ENCODE measurements at regions not wholly inside any gene's neighbourhood (a gene's known extent, or its start where the extent isn't known, plus 50 kb on each side); places are given as distances from the start of the nearest gene placed in this dataset.

- TF ChIP-seq POLR2A (IDR thresholded peaks at IDR 0.05; ENCODE audit: low read depth, low read length) (no peak), TAF1 (IDR thresholded peaks at IDR 0.05; ENCODE audit: low read depth, low read length) (no peak), POLR2AphosphoS5 (IDR thresholded peaks at IDR 0.05; ENCODE audit: low read depth, low read length) (no peak), POU2F2 (IDR thresholded peaks at IDR 0.05; ENCODE audit: low read depth, low read length) (no peak), SPI1 (IDR thresholded peaks at IDR 0.05; ENCODE audit: low read depth, low read length) (no peak), PAX5 (IDR thresholded peaks at IDR 0.05; ENCODE audit: insufficient read depth, low read length, severe bottlenecking) (no peak)
Measured at GRCh38 chr7:52410032-52410431, 625.4 kb upstream of the POM121L12 start.
